Kidney (tissue), 13 donors: ENCODE measurements at regions not wholly inside any gene's neighbourhood (a gene's known extent, or its start where the extent isn't known, plus 50 kb on each side); places are given as distances from the start of the nearest gene placed in this dataset.
A peak's percentile ranks its signal among the peaks of the same experiment; 100 is the strongest.

Experiments
- DNase-seq, 5 donors: peaks; one replicate each; pipeline ENCODE4 v3.0.0-alpha.2; 2013 to 2020
- FAIRE-seq: peaks from 2 replicates; lab custom pipeline; 2012; peaks lifted over from hg19 to GRCh38; lab: Jason Lieb, UNC
- H3K27ac ChIP-seq, 2 donors: one replicate each; pipeline ENCODE4 v1.7.0; 2013; ENCODE audit warnings: low read depth in 2 of 2, low read length in 2 of 2, inconsistent platforms in 1 of 2
- H3K27me3 ChIP-seq: one replicate; pipeline ENCODE4 v1.7.1; 2013; ENCODE audit warnings: low read length, inconsistent platforms; ENCODE audit not compliant: control insufficient read depth, insufficient read depth
- H3K36me3 ChIP-seq, 3 donors: one replicate each; pipeline versions ENCODE4 v1.7.0 to v1.7.1; 2013; ENCODE audit warnings: low read length in 3 of 3, control low read depth in 1 of 3, inconsistent platforms in 1 of 3; ENCODE audit not compliant: insufficient read depth in 3 of 3, control insufficient read depth in 2 of 3
- H3K4me1 ChIP-seq, 3 donors: one replicate each; pipeline versions ENCODE4 v1.7.0 to v1.7.1; 2013; ENCODE audit warnings: low read length in 3 of 3, inconsistent platforms in 1 of 3, low read depth in 1 of 3; ENCODE audit not compliant: control insufficient read depth in 2 of 3, insufficient read depth in 2 of 3
- H3K4me3 ChIP-seq, 3 donors: one replicate each; pipeline versions ENCODE4 v1.7.0 to v1.8.1; 2013; ENCODE audit warnings: low read length in 3 of 3, control low read depth in 1 of 3, inconsistent platforms in 1 of 3
- H3K9ac ChIP-seq, 3 donors: one replicate each; pipeline versions ENCODE4 v1.7.0 to v1.7.1; 2013; ENCODE audit warnings: low read length in 3 of 3, control low read depth in 1 of 3, inconsistent platforms in 1 of 3
- H3K9me3 ChIP-seq, 3 donors: one replicate each; pipeline versions ENCODE4 v1.7.0 to v1.7.1; 2013; ENCODE audit warnings: low read length in 3 of 3, control low read depth in 1 of 3, inconsistent platforms in 1 of 3; ENCODE audit not compliant: control insufficient read depth in 2 of 3, insufficient read depth in 1 of 3
- intact Hi-C: fragments of 100-400 bp; cut with DNase I; formaldehyde crosslinking; loops from one replicate; pipeline ENCODE4 v1.11.1; 2022
- TF ChIP-seq, protein P1 (sequence below): IDR thresholded peaks from 3 replicates; pipeline ENCODE4 v1.5.1; 2012; ENCODE audit warnings: mild to moderate bottlenecking, moderate library complexity, borderline replicate concordance; ENCODE audit not compliant: insufficient read depth; ENCODE audit errors: extremely low read depth
- donor health status: control.
- donor health status: control.
- donor health status: control.
- donor health status: control.
- donor health status: control.
- donor health status: DM: yes; HTN: yes; CAD: no.
- donor health status: Normal renal cell carcinoma (clear cell type).

DNA sequence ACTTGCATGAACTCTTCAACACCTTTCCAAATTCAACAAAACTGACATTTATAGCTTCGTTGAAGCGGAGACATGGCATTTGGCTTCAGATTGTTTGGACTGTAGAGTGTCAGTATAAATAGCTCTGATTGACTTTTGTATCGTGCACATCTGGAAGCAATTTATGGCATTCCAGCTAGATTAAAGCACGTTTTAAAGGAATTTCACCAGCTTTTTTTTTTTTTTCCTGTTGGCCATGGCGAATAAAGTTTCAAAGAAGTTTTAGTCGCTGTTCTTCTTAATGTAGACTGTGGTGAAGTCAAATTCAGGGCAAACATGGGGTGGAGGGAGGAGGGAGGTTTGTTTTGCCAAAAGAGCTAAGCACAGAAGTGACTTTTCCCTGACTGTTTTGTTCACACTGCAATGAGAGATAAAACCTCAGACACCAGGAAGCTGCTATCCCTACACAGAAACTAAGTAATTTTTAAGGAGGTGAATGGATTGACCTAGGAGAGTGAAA lies 391.0 kb upstream of the RARB start:
- Histone ChIP-seq H3K27ac (peak overlapping the region in 1 of 2 donors; percentile 23), H3K9ac (no peak overlapping the region), H3K27me3 (no peaks in the 10 kb centered on the region), H3K9me3 (no peaks in the 10 kb centered on the region), H3K36me3 (no peaks in the 10 kb centered on the region), H3K4me1 (peaks cover 0 to 5% (median 0%) of the 10 kb centered on the region in 3 donors), H3K4me3 (no peak overlapping the region)
- TF ChIP-seq, protein P1, sequence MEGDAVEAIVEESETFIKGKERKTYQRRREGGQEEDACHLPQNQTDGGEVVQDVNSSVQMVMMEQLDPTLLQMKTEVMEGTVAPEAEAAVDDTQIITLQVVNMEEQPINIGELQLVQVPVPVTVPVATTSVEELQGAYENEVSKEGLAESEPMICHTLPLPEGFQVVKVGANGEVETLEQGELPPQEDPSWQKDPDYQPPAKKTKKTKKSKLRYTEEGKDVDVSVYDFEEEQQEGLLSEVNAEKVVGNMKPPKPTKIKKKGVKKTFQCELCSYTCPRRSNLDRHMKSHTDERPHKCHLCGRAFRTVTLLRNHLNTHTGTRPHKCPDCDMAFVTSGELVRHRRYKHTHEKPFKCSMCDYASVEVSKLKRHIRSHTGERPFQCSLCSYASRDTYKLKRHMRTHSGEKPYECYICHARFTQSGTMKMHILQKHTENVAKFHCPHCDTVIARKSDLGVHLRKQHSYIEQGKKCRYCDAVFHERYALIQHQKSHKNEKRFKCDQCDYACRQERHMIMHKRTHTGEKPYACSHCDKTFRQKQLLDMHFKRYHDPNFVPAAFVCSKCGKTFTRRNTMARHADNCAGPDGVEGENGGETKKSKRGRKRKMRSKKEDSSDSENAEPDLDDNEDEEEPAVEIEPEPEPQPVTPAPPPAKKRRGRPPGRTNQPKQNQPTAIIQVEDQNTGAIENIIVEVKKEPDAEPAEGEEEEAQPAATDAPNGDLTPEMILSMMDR, result no peak
- DNase-seq, result peak in 2 of 5 donors; percentile 69 to 89
- intact Hi-C loops, result no loop called here
- FAIRE-seq, result no peak

DNA sequence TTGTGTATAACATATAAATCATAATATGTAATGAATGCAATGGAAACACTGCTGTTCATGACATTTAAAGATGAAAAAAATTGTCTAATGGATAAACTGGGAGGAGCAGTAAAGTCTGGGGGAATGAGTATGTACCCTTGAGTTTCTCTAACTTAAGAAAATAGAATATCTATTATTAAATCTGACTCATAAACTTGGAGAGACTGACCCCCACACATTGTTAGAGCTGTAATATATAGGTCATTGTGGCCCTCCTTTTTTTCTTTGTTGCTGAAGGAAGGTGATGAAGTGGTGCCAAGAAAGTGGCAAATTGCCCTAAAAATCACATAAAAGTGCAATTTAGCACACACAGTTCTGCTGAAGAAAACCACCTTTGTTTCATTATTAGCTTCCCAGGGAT lies 389.8 kb upstream of the RARB start:
- Histone ChIP-seq H3K4me1 (peaks cover 0 to 5% (median 0%) of the 10 kb centered on the region in 3 donors), H3K9me3 (no peaks in the 10 kb centered on the region), H3K36me3 (no peaks in the 10 kb centered on the region), H3K9ac (no peak overlapping the region), H3K27ac (no peak overlapping the region), H3K4me3 (no peak overlapping the region), H3K27me3 (no peaks in the 10 kb centered on the region)
- TF ChIP-seq, protein P1, result no peak
- intact Hi-C loops, result no loop called here
- FAIRE-seq (no peak), DNase-seq (no peak)

DNA sequence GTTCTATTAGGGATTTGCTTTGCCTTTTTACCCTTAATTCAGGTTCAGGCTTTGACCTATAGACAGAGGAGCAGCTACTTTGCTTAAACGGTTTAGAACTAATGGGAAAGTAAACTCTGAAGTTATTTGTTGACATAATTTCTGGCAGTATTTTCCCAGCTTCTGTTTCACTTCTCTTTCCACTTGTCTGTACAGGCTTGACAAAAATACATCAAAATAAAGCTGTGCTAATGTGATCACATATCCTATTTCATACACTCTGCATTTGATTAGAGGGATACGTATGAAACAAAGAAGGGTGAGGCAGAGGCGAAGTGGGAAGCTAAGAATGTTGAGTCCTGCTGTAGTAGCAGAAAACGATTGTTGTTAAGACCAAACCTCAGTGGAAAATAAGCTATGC lies 389.1 kb upstream of the RARB start:
- Histone ChIP-seq H3K4me3 (no peak overlapping the region), H3K4me1 (peaks cover 0 to 5% (median 0%) of the 10 kb centered on the region in 3 donors), H3K9ac (no peak overlapping the region), H3K27ac (no peak overlapping the region), H3K36me3 (no peaks in the 10 kb centered on the region), H3K9me3 (no peaks in the 10 kb centered on the region), H3K27me3 (no peaks in the 10 kb centered on the region)
- TF ChIP-seq, protein P1, result no peak
- DNase-seq (no peak), FAIRE-seq (no peak)
- intact Hi-C loops, result no loop called here

DNA sequence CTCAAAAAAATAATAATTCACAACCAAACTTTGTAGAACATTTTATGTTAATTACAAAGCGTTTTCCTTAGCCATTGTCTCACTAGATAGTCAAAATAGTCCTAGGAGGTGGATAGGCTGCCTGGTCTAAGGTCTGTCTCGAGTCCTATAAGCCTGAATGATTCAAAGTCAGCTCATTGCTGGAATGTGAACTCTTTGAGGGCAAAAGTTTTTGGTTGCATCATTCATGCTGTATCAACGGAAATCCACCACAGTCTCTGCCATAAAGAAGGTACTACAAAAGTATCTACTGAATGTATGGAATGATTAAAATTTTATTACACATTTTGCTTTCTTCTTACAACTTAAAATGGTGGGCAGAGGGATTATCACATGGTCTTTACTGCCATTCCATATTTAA lies 387.3 kb upstream of the RARB start:
- TF ChIP-seq, protein P1, result no peak
- H3K27ac ChIP-seq, result no peak overlapping the region
- FAIRE-seq (no peak), DNase-seq (no peak)
- H3K4me3 ChIP-seq, result no peak overlapping the region
- no peaks in the 10 kb centered on the region for H3K27me3 ChIP-seq
- peaks cover 0 to 5% (median 0%) of the 10 kb centered on the region in 3 donors for H3K4me1 ChIP-seq
- no peaks in the 10 kb centered on the region for H3K9me3 ChIP-seq
- no peak overlapping the region for H3K9ac ChIP-seq
- intact Hi-C loops, result no loop called here
- H3K36me3 ChIP-seq, result no peaks in the 10 kb centered on the region
